Fibroblast of skin of left quadriceps (primary cell): ENCODE measurements at regions not wholly inside any gene's neighbourhood (a gene's known extent, or its start where the extent isn't known, plus 50 kb on each side); places are given as distances from the start of the nearest gene placed in this dataset.
"Not testable (repeated sequence)": the region's sequence is repeated elsewhere in the genome, so short reads cannot be mapped to it uniquely, and the experiment has no call there.

ENCODE experiments used
- DNase-seq, 2 experiments: peaks; one replicate each; pipeline ENCODE4 v3.0.0-alpha.2; 2013; ENCODE audit warnings: low read depth in 2 of 2

DNA sequence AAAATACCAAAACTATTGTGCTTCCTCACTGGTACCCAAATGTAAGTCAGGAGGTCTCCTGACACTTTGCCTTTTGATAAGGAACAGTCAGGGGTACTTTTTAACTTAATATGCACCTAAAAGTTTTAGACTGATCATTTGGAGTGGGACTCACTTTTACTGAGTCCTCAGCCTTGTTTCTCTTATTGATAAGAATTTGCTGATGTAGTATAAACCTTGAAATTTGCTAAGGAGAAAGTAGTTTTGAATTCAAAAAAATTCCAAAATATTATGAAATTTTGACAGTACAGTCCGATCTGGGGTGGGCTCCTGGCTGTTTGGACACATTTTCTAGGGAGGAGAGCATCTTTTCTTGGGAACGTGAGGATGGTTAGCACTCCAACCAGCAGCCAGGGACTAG, 91.4 kb upstream of the GATB start:
- no peak for DNase-seq

DNA sequence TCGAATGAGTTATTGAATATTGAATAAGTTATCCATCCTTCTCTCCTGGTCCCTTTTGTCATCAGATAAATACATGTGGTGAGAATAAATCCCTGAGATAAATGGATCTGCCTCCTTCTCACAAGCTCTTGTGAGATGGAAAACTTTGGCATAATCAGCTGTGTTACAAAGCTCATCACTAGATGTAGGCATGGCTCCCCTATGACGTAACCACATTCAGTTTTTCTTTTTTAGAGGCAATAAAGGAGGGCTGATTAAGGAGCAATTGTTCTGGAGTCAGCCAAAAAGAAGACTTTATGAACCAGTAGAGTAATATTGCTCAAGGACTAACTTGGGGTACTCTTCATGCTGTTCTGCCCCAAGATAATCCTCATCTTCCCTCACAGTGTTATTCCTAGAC, 90.5 kb upstream of the GATB start:
- no peak for DNase-seq

DNA sequence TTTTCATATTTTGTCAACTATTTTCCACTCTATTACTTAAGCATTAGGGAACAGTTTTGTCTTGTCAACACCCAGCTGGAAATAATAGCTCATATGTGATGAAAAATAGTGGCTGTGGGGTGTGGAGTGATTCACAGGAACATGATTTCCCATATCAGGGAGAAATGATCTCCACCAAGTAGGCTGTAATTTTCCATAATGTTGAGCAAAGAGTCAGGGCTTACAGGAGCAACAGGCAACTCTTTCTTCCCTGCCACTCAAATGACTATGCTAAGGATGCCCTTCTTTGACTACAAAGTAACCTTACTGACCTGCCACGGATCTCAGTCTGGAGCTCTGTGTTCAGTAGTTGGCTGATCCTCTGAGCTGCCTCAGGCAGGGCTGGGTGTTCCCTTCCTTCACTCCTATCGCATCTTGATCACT, 90.0 kb upstream of the GATB start:
- no peak for DNase-seq

DNA sequence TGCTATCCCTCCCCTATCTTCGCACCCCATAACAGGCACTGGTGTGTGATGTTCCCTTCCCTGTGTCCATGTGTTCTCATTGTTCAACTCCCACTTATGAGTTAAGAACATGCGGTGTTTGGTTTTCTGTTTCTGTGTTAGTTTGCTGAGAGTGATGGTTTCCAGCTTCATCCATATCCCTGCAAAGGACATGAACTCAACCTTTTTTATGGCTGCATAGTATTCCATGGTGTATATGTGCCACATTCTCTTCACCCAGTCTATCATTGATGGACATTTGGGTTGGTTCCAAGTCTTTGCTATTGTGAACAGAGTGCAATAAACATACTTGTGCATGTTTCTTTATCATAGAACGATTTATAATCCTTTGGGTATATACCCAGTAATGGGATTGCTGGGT, 84.7 kb upstream of the GATB start:
- DNase-seq, result not testable (repeated sequence)

DNA sequence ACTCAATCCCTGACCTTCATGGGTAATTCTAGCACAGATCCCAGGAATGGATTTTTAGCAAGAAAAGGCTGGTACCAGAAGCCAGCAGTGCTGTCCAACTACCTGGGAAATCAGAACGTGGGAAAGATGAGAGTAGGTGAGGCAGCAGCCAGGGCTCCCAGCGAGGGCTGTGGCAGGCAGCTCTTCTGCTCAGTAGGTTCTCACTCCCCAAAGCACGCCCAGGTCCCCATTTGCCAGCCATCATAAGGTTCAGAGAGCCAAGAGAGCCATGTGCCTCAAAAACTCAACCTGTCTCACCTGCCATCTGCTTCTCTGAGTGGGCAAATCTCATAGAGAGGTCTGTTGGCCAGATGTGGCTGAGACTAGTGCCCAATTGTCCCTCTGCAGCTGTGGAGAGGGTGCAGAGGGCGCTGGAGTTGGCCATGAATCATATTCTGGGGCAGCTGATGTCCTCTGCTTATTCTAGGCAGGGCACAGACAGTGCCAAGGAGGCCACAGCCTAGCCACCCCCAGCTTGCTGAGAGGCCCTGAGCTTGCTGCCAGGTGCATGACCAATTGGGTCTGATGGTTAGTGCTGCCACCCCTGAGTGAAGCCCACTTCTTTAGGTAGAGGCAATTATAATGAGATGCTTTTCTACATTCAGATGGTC, 81.7 kb upstream of the GATB start:
- no peak for DNase-seq

DNA sequence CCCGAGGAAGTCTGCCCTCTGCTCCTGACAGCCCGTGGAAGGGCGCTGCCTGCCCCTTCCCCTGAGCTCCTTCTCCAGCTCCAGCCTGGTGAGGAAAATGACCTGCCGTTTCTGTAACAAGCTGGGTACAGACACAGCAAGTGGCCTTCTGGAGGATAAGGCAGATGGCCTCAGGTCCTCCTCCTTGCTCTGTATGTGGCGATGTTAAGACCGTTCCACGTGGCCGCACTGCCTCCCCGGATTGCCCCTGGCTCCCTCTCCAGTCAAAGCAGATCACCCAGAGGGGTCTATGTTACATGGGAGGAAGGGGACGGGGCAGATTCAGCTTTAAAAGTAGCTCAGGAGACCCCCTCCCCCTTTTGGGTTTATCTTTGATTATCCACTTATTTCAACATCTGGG, 80.3 kb upstream of the GATB start:
- DNase-seq, result no peak

DNA sequence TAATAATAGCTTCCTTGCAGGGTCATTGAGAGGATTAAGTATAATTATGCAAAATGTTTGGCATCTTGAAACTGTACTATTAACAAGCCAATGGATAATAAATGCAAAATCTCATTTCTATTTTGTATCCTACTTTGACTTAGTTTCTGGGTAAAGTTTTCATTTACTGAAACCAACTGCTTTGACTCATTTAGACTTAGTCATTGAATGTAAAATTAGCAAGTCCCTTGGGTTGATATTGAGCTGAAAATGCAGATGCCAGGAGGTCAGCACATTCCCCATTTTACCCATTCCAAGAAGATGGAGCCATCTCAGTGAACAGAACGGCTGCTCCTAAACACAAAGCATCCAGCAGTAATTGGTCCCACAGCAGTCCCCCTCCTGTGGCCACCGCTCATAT, 74.7 kb upstream of the GATB start:
- DNase-seq, result no peak

DNA sequence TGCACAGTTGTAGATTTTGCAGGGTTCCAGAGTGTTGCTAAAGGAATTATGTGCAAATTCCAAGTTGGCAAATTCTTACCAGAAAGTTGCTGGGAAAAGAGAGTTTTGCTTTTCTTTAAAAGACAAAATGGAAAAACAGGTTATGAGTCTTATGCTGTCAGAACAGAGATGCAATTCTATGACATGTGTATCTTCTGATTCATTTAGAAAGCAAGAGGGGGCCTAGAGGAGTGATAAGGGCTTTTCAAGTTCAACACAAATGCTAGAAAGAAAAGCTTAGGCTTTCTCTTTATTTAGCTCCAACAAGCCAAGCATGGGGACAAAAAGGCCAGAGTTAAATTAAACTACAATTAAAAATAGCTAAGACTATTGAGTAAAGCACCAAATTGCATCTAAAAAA, 72.4 kb upstream of the GATB start:
- no peak for DNase-seq

DNA sequence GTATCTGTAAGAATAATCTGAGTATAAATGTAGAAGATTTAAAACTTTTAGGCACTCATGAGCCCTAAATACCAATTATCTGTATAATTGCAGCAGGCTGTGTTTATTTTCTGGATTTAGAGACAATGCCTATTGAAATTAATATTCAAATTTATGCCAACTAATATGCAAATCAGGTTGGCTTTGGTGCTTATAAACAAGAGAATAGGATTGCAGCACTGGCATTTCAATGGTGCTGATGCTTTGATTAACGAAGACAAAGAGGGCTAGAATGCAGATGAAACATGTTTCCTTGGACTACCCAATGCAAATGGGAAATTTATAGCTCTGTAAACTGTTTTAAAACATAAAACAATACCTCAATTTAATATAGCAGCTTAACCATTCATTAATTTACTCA, 70.7 kb upstream of the GATB start:
- no peak for DNase-seq

DNA sequence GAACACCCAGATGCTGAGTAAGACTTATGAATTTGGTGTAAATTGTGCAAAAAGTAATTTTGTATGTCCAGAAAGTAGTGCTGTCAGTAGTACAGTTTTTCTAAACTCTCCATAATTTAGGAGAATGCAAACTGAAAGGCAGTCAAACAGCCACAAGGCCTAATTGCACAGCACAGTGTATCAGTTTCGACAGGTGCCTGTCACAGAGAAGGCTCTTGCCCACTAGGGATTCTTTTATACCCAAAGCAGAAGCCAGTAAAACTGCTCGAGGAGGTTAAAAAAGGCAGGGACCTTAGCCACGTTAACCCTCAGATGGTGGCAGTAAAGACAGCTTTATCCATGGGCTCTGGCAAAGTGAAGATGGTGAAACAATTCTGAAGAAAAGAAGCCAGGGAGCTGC, 69.4 kb upstream of the GATB start:
- no peak for DNase-seq

DNA sequence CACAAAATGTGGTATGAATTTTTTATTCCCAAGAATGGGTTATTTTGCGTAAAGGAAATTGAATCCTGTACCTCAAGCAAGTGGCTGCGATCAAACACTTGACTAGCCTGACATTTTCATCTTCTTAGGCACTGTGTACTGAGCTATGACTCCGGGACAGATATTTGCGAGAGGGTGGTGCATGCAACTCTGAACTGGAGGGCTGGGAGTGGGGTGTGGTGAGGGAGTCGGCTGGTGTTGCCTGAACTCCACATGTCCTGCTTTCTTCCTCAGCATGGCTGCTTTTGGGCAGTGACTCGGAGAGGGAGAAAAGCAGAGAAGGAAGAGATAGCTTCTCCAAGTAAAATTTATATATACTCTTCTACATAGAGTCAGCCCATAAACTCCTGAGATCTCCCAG, 68.5 kb upstream of the GATB start:
- DNase-seq, result no peak

DNA sequence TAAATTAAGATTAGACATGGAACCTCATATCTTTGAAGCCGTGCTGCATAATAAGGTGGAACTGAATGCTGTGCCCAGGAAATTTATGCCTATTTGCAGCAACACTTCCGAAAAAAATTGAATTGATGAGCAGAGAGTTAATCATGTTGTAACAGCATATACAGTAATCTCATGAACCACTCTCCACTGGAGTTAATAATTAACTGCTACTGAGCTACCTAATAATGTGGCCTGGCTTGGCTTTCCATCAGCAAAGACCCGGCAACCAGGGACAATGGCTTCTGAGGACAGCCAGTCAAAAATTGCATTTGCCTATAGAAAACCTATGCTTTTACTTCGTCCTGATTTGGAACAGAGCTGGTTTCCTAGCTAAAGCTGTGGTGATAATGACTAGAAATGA, 63.8 kb upstream of the GATB start:
- no peak for DNase-seq

DNA sequence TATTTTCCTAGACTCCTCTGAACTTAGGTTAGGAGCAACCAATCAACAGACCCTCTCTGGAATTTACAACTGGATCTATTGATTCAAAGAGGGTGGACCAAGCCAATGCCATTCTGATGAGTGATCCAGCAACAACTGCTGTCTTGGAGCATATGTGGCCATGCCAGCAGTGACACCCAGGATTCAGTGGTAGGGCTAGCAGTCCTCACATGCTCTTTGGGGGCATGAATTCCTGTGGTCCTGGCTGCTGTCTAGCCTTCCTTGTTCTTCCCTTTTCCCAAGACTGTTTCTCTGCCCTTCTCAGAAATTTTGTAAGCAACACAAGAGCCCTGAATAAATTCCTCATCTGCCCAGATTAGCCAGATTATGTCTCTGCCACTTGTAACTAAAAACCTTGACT, 61.5 kb upstream of the GATB start:
- no peak for DNase-seq

DNA sequence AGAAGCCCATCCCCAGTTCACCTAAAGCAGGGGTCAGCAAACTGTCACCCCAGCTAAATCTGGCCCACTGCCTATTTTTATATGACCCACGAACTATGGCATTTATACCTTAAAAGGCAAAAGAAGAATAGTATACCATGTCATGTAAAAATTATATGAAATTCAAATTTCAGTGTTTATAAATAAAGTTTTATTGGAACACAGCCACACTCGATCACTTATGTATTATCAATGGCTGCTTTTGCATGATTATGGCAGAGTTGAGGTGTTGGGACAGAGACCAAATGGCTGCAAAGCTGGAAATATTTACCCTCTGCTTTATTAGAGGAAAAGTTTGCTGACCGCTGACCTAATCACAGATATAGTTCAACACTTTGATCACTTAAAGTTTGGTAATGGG, 59.2 kb upstream of the GATB start:
- DNase-seq, result no peak

DNA sequence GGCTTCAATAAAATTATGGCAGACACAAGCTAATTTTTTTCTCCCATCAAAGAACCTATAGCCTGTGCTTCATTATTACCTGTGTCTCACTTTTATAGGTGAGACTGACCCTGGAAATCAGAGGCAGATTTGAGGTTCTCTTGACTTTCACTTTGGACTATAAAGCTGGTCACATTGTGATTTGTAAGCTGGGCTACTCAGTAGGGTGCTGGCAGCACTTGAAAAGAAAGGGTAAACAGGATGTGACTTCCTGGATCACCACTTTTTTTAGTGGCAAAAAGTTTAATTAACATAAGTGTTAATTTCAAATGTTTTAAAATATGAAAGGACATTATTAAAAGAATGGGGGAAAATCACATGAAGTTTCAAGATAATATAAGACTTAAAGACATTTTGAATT, 50.6 kb upstream of the GATB start:
- DNase-seq, result no peak
